Liver (tissue), 8 donors: ENCODE measurements at regions not wholly inside any gene's neighbourhood (a gene's known extent, or its start where the extent isn't known, plus 50 kb on each side); places are given as distances from the start of the nearest gene placed in this dataset.

Experiments used
- DNase-seq: peaks from one replicate; pipeline ENCODE4 v3.0.0-alpha.2; 2017; ENCODE audit warnings: low spot score
- H3K27ac ChIP-seq, 2 donors: one replicate each; pipeline ENCODE4 v1.7.0; 2013; ENCODE audit warnings: inconsistent platforms in 2 of 2, low read length in 2 of 2, control low read depth in 1 of 2, low read depth in 1 of 2, mild to moderate bottlenecking in 1 of 2
- H3K27me3 ChIP-seq, 4 donors: one replicate each; pipeline versions ENCODE4 v1.6.1 to v1.7.0; 2013; ENCODE audit warnings: low read length in 3 of 4, inconsistent platforms in 1 of 4, mild to moderate bottlenecking in 1 of 4, moderate library complexity in 1 of 4; ENCODE audit not compliant: control insufficient read depth in 4 of 4, insufficient read depth in 4 of 4
- H3K36me3 ChIP-seq, 4 donors: one replicate each; pipeline versions ENCODE4 v1.6.1 to v1.7.0; 2013; ENCODE audit warnings: low read length in 3 of 4, mild to moderate bottlenecking in 3 of 4, low read depth in 1 of 4, moderate library complexity in 1 of 4; ENCODE audit not compliant: control insufficient read depth in 4 of 4, insufficient read depth in 3 of 4
- H3K4me1 ChIP-seq, 4 donors: one replicate each; pipeline versions ENCODE4 v1.6.1 to v1.7.0; 2013; ENCODE audit warnings: low read length in 3 of 4, mild to moderate bottlenecking in 3 of 4, moderate library complexity in 1 of 4; ENCODE audit not compliant: control insufficient read depth in 4 of 4, insufficient read depth in 4 of 4
- H3K4me3 ChIP-seq, 3 donors: one replicate each; pipeline versions ENCODE4 v1.6.1 to v1.7.0; 2013; ENCODE audit warnings: low read length in 3 of 3, control low read depth in 1 of 3, low read depth in 1 of 3, mild to moderate bottlenecking in 1 of 3
- H3K9ac ChIP-seq, 2 donors: one replicate each; pipeline ENCODE4 v1.7.0; 2013; ENCODE audit warnings: low read length in 2 of 2, mild to moderate bottlenecking in 2 of 2, moderate library complexity in 2 of 2, control low read depth in 1 of 2, low read depth in 1 of 2
- H3K9me3 ChIP-seq, 4 donors: one replicate each; pipeline versions ENCODE4 v1.6.1 to v1.7.0; 2013; ENCODE audit warnings: low read length in 3 of 4; ENCODE audit not compliant: control insufficient read depth in 4 of 4
- CTCF ChIP-seq: fragments of 150-350 bp; IDR thresholded peaks from 2 replicates; pipeline ENCODE4 v1.5.1; 2017; ENCODE audit warnings: improper control_type of control experiment, low read depth, low read length; ENCODE audit not compliant: missing input control
- EGR1 ChIP-seq, 2 donors: IDR thresholded peaks; 2 replicates each; pipeline ENCODE4 v1.6.1; 2016 to 2018; ENCODE audit warnings: antibody characterized with exemption in 2 of 2, low read depth in 2 of 2
- FOXA1 ChIP-seq: IDR thresholded peaks from 2 replicates; pipeline ENCODE4 v1.6.1; 2016; ENCODE audit warnings: antibody characterized with exemption
- FOXA2 ChIP-seq: IDR thresholded peaks from 2 replicates; pipeline ENCODE4 v1.6.1; 2016; ENCODE audit warnings: antibody characterized with exemption
- GABPA ChIP-seq, 2 donors: IDR thresholded peaks in 1 of 2; conservative IDR thresholded peaks in 1 of 2; 2 replicates each; pipeline ENCODE4 v1.6.1; 2016; ENCODE audit warnings: antibody characterized with exemption in 2 of 2, mild to moderate bottlenecking in 1 of 2, moderate library complexity in 1 of 2
- HNF4A ChIP-seq, 2 donors: conservative IDR thresholded peaks; 2 replicates each; pipeline ENCODE4 v1.6.1; 2016; ENCODE audit warnings: antibody characterized with exemption in 2 of 2, mild to moderate bottlenecking in 2 of 2
- HNF4G ChIP-seq: IDR thresholded peaks from 2 replicates; pipeline ENCODE4 v1.6.1; 2016; ENCODE audit warnings: antibody characterized with exemption
- JUND ChIP-seq, 2 donors: IDR thresholded peaks; 2 replicates each; pipeline ENCODE4 v1.6.1; 2016; ENCODE audit warnings: antibody characterized with exemption in 2 of 2
- NR2F2 ChIP-seq: IDR thresholded peaks from 2 replicates; pipeline ENCODE4 v1.6.1; 2016; ENCODE audit warnings: antibody characterized with exemption
- RAD21 ChIP-seq, 2 donors: IDR thresholded peaks; 2 replicates each; pipeline ENCODE4 v1.6.1; 2016; ENCODE audit warnings: antibody characterized with exemption in 2 of 2, mild to moderate bottlenecking in 2 of 2
- REST ChIP-seq: IDR thresholded peaks from 2 replicates; pipeline ENCODE4 v1.6.1; 2016; ENCODE audit warnings: antibody characterized with exemption, mild to moderate bottlenecking
- RXRA ChIP-seq, 2 donors: IDR thresholded peaks; 2 replicates each; pipeline ENCODE4 v1.6.1; 2017 to 2018; ENCODE audit warnings: antibody characterized with exemption in 2 of 2, mild to moderate bottlenecking in 1 of 2
- SP1 ChIP-seq: IDR thresholded peaks from 2 replicates; pipeline ENCODE4 v1.6.1; 2018; ENCODE audit warnings: antibody characterized with exemption, mild to moderate bottlenecking
- TAF1 ChIP-seq: conservative IDR thresholded peaks from 2 replicates; pipeline ENCODE4 v1.6.1; 2016; ENCODE audit warnings: antibody characterized with exemption, mild to moderate bottlenecking
- YY1 ChIP-seq: IDR thresholded peaks from 2 replicates; pipeline ENCODE4 v1.6.1; 2016; ENCODE audit warnings: antibody characterized with exemption, mild to moderate bottlenecking
- WGBS: extraction: QIAGEN DNeasy Blood & Tissue Kit; methylation state at CpG from one replicate; pipeline ENCODE4 v1.1.7; 2013; 5-methylcytosine and 5-hydroxymethylcytosine counted together
- TF ChIP-seq, protein P1 (sequence below): IDR thresholded peaks from 2 replicates; pipeline ENCODE4 v1.6.1; 2016; ENCODE audit warnings: antibody characterized with exemption
- TF ChIP-seq, protein P2 (sequence below): IDR thresholded peaks from 2 replicates; pipeline ENCODE4 v1.6.1; 2016; ENCODE audit warnings: antibody characterized with exemption
- TF ChIP-seq, protein P3 (sequence below): IDR thresholded peaks from 2 replicates; pipeline ENCODE4 v1.6.1; 2016; ENCODE audit warnings: antibody characterized with exemption
- donor health status: healthy.
- donor health status: healthy.
- donor health status: healthy.
- donor health status: healthy.
- donor health status: healthy.

DNA sequence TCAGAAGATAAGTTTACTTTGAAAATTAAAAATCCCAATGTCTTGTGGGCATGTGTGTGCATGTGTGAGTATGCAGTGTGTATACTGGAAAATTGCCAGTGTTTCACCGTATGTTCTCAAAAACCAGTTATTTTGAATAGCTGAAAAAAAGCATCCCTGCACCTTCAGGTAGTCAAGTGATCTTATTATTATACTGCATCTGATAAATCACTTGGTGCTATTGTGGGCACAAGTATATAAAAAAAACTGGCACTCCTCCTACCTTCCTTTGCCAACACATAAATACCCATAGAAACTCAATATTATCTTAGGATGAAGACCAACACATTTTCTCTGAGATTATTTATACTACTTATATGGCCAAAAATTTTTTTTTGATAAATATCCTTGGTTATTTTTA is 91.5 kb upstream of the MAP9 start:
- WGBS, result 88% methylated on average over 1 of the region's 1 CpG
- Histone ChIP-seq H3K9ac (no peak overlapping the region), H3K36me3 (no peaks in the 10 kb centered on the region), H3K4me3 (no peak overlapping the region), H3K27ac (no peak overlapping the region), H3K4me1 (no peaks in the 10 kb centered on the region), H3K27me3 (peaks cover 0 to 6% (median 0%) of the 10 kb centered on the region in 4 donors), H3K9me3 (no peaks in the 10 kb centered on the region)
- TF ChIP-seq CTCF (no peak), HNF4A (conservative IDR thresholded peaks at IDR 0.05) (no peak), NR2F2 (no peak), EGR1 (IDR thresholded peaks at IDR 0.05; ENCODE audit: low read depth in 2 of 2) (no peak), RAD21 (IDR thresholded peaks at IDR 0.05) (no peak), FOXA1 (no peak), SP1 (no peak), REST (no peak), HNF4G (no peak), RXRA (IDR thresholded peaks at IDR 0.05) (no peak), FOXA2 (no peak), GABPA (IDR thresholded peaks at IDR 0.05 in 1 of 2, conservative IDR thresholded peaks at IDR 0.05 in 1 of 2) (no peak), JUND (IDR thresholded peaks at IDR 0.05) (no peak), TAF1 (no peak), YY1 (no peak)
- TF ChIP-seq, protein P1, sequence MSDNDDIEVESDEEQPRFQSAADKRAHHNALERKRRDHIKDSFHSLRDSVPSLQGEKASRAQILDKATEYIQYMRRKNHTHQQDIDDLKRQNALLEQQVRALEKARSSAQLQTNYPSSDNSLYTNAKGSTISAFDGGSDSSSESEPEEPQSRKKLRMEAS, result no peak
- TF ChIP-seq, protein P2, sequence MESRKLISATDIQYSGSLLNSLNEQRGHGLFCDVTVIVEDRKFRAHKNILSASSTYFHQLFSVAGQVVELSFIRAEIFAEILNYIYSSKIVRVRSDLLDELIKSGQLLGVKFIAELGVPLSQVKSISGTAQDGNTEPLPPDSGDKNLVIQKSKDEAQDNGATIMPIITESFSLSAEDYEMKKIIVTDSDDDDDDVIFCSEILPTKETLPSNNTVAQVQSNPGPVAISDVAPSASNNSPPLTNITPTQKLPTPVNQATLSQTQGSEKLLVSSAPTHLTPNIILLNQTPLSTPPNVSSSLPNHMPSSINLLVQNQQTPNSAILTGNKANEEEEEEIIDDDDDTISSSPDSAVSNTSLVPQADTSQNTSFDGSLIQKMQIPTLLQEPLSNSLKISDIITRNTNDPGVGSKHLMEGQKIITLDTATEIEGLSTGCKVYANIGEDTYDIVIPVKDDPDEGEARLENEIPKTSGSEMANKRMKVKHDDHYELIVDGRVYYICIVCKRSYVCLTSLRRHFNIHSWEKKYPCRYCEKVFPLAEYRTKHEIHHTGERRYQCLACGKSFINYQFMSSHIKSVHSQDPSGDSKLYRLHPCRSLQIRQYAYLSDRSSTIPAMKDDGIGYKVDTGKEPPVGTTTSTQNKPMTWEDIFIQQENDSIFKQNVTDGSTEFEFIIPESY, result no peak
- TF ChIP-seq, protein P3, sequence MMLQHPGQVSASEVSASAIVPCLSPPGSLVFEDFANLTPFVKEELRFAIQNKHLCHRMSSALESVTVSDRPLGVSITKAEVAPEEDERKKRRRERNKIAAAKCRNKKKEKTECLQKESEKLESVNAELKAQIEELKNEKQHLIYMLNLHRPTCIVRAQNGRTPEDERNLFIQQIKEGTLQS, result no peak
- no peak for DNase-seq
